Astrocyte (in vitro differentiated cells and primary cell): ENCODE measurements at regions not wholly inside any gene's neighbourhood (a gene's known extent, or its start where the extent isn't known, plus 50 kb on each side); places are given as distances from the start of the nearest gene placed in this dataset.

Source experiments
- CTCF ChIP-seq: IDR thresholded peaks from 2 replicates; pipeline ENCODE4 v1.5.1; 2011; ENCODE audit warnings: low read depth, mild to moderate bottlenecking, inconsistent platforms, low read length, moderate library complexity; ENCODE audit not compliant: insufficient read depth
- EZH2 ChIP-seq: IDR thresholded peaks from 2 replicates; pipeline ENCODE4 v1.6.1; 2012; ENCODE audit warnings: mild to moderate bottlenecking, low read length, inconsistent platforms; ENCODE audit not compliant: insufficient read depth

- TF ChIP-seq EZH2, result no peak
- no peak for TF ChIP-seq CTCF
Measured at GRCh38 chr2:163044114-163044513, 205.5 kb upstream of the KCNH7 start.
